OCI-LY3 (cell line): ENCODE measurements at regions not wholly inside any gene's neighbourhood (a gene's known extent, or its start where the extent isn't known, plus 50 kb on each side); places are given as distances from the start of the nearest gene placed in this dataset.
A peak's percentile ranks its signal among the peaks of the same experiment; 100 is the strongest.

ENCODE experiments used
- H2AFZ ChIP-seq: fragments of 200-600, 300-600 bp; shearing (Covaris generic); 2 replicates; pipeline ENCODE4 v1.6.0; 2014; ENCODE audit warnings: antibody characterized with exemption, low read depth, low read length
- H3K27ac ChIP-seq: fragments of 200-600, 300-600 bp; sonication (generic); 2 replicates; pipeline ENCODE4 v1.5.1; 2014; ENCODE audit warnings: mild to moderate bottlenecking, low read length, moderate library complexity, mixed read lengths
- H3K27me3 ChIP-seq: fragments of 200-600, 300-600 bp; sonication (generic); 2 replicates; pipeline ENCODE4 v1.6.1; 2014; ENCODE audit warnings: low read depth, low read length, mixed read lengths
- H3K36me3 ChIP-seq: fragments of 200-600, 300-600 bp; sonication (generic); replicated peaks from 2 replicates; pipeline ENCODE3; 2014; ENCODE audit warnings: low read depth, low read length, mixed read lengths
- H3K4me1 ChIP-seq: fragments of 300-600, 200-600 bp; sonication (generic); 2 replicates; pipeline ENCODE4 v1.6.1; 2014; ENCODE audit warnings: low read length, mixed read lengths
- H3K4me2 ChIP-seq: fragments of 200-600, 300-600 bp; sonication (generic); 2 replicates; pipeline ENCODE4 v1.6.1; 2014; ENCODE audit warnings: low read length, mixed read lengths
- H3K4me3 ChIP-seq: fragments of 300-600, 200-600 bp; sonication (generic); 2 replicates; pipeline ENCODE4 v1.5.1; 2014; ENCODE audit warnings: antibody characterized with exemption, mild to moderate bottlenecking, low read length, moderate library complexity
- H3K79me2 ChIP-seq: fragments of 300-600, 200-600 bp; shearing (Covaris generic); 2 replicates; pipeline ENCODE4 v1.6.1; 2014; ENCODE audit warnings: mild to moderate bottlenecking, low read length, mixed read lengths
- H3K9ac ChIP-seq: fragments of 300-600, 200-600 bp; shearing (Covaris generic); 2 replicates; pipeline ENCODE4 v1.6.0; 2014; ENCODE audit warnings: mild to moderate bottlenecking, low read length, moderate library complexity
- H3K9me3 ChIP-seq: fragments of 200-600, 300-600 bp; shearing (Covaris generic); 2 replicates; pipeline ENCODE4 v1.6.1; 2014; ENCODE audit warnings: low read length, mixed read lengths; ENCODE audit not compliant: insufficient read depth
- H4K20me1 ChIP-seq: fragments of 200-600, 300-600 bp; sonication (generic); 2 replicates; pipeline ENCODE4 v1.6.1; 2016; ENCODE audit warnings: low read length, mixed read lengths; ENCODE audit not compliant: insufficient read depth
- CTCF ChIP-seq: fragments of 200-600, 300-600 bp; sonication (generic); IDR thresholded peaks from 2 replicates; pipeline ENCODE4 v1.5.1; 2014; ENCODE audit warnings: antibody characterized with exemption, low read length, low read depth
- EZH2phosphoT487 ChIP-seq: fragments of 200-600 bp; shearing (Covaris generic); IDR thresholded peaks from 2 replicates; pipeline ENCODE4 v1.6.1; 2018; ENCODE audit warnings: antibody characterized with exemption, mixed run types, low read depth

GRCh38 chr1:232212253-232212652, 417.7 kb downstream of the SIPA1L2 start:
- no peaks in the 10 kb centered on the region for H3K4me1 ChIP-seq
- H3K9me3 ChIP-seq = no peaks in the 10 kb centered on the region
- H3K27me3 ChIP-seq = peaks cover 3% of the 10 kb centered on the region; the same call in 1 of the 2 replicates
- TF ChIP-seq CTCF (no peak), EZH2phosphoT487 (no peak)
- H3K4me2 ChIP-seq = no peak overlapping the region
- no peak overlapping the region for H3K9ac ChIP-seq
- no peaks in the 10 kb centered on the region for H4K20me1 ChIP-seq
- H3K4me3 ChIP-seq = no peak overlapping the region
- no peaks in the 10 kb centered on the region for H3K79me2 ChIP-seq
- H3K36me3 ChIP-seq = no peaks in the 10 kb centered on the region
- no peak overlapping the region for H3K27ac ChIP-seq
- no peak overlapping the region for H2AFZ ChIP-seq

GRCh38 chr1:232211149-232211548, 418.8 kb downstream of the SIPA1L2 start:
- H3K9ac ChIP-seq = no peak overlapping the region
- H4K20me1 ChIP-seq = no peaks in the 10 kb centered on the region
- H3K27me3 ChIP-seq = peaks cover 3% of the 10 kb centered on the region; the same call in 1 of the 2 replicates
- no peaks in the 10 kb centered on the region for H3K36me3 ChIP-seq
- no peaks in the 10 kb centered on the region for H3K9me3 ChIP-seq
- no peak overlapping the region for H3K27ac ChIP-seq
- no peak overlapping the region for H3K4me2 ChIP-seq
- peak; percentile 10; the same call in 1 of the 2 replicates for TF ChIP-seq CTCF
- TF ChIP-seq EZH2phosphoT487 = no peak
- no peak overlapping the region for H2AFZ ChIP-seq
- no peaks in the 10 kb centered on the region for H3K79me2 ChIP-seq
- H3K4me3 ChIP-seq = no peak overlapping the region
- no peaks in the 10 kb centered on the region for H3K4me1 ChIP-seq

GRCh38 chr1:232209357-232209756, 420.6 kb downstream of the SIPA1L2 start:
- Histone ChIP-seq H3K27me3 (peaks cover 3% of the 10 kb centered on the region; the same call in 1 of the 2 replicates), H2AFZ (no peak overlapping the region), H3K4me3 (no peak overlapping the region), H4K20me1 (no peaks in the 10 kb centered on the region), H3K36me3 (no peaks in the 10 kb centered on the region), H3K4me2 (no peak overlapping the region), H3K79me2 (no peaks in the 10 kb centered on the region), H3K4me1 (no peaks in the 10 kb centered on the region), H3K9me3 (no peaks in the 10 kb centered on the region), H3K27ac (no peak overlapping the region), H3K9ac (no peak overlapping the region)
- TF ChIP-seq EZH2phosphoT487 (no peak), CTCF (no peak)

GRCh38 chr1:232207073-232207866, 422.7 kb downstream of the SIPA1L2 start:
- H3K27me3 ChIP-seq = no peaks in the 10 kb centered on the region; the same call in 1 of the 2 replicates
- no peaks in the 10 kb centered on the region for H3K9me3 ChIP-seq
- H3K36me3 ChIP-seq = no peaks in the 10 kb centered on the region
- H3K4me2 ChIP-seq = no peak overlapping the region
- no peaks in the 10 kb centered on the region for H4K20me1 ChIP-seq
- no peak overlapping the region for H3K27ac ChIP-seq
- no peak overlapping the region for H3K4me3 ChIP-seq
- no peak for TF ChIP-seq EZH2phosphoT487
- no peak overlapping the region for H3K9ac ChIP-seq
- H3K79me2 ChIP-seq = no peaks in the 10 kb centered on the region
- no peak overlapping the region for H2AFZ ChIP-seq
- H3K4me1 ChIP-seq = no peaks in the 10 kb centered on the region
